PC-9 (cell line): ENCODE measurements at regions not wholly inside any gene's neighbourhood (a gene's known extent, or its start where the extent isn't known, plus 50 kb on each side); places are given as distances from the start of the nearest gene placed in this dataset.

Experiments used
- BruUV-seq: library from RNA; stranded (reverse); fragments of 400-500 nt; replicated peaks from 2 replicates; lab custom pipeline; 2021; lab: Mats Ljungman, UMichigan
- CTCF ChIA-PET: fragments of 300-600 bp; sonication (Branson Sonifier 250); formaldehyde crosslinking; loops from one replicate; lab custom pipeline; 2022; ENCODE audit warnings: antibody characterized with exemption; lab: Charles Lee
- POLR2A ChIA-PET: fragments of 300-600 bp; sonication (Branson Sonifier 250); formaldehyde crosslinking; loops from one replicate; lab custom pipeline; 2022; ENCODE audit warnings: antibody characterized with exemption; ENCODE audit not compliant: unreplicated experiment; lab: Charles Lee
- DNase-seq, 2 experiments: peaks; one replicate each; pipeline versions ENCODE4 v3.0.0 to v3.0.0-alpha.2; 2015 to 2022; ENCODE audit warnings: mixed read lengths in 1 of 2
- H2AFZ ChIP-seq: fragments of 200-600 bp; sonication (generic); 2 replicates; pipeline ENCODE4 v1.8.1; 2017; ENCODE audit warnings: antibody characterized with exemption
- H3F3A ChIP-seq: fragments of 200-600 bp; sonication (generic); 2 replicates; pipeline ENCODE4 v1.8.1; 2017; ENCODE audit warnings: antibody characterized with exemption, mild to moderate bottlenecking, low read depth; ENCODE audit not compliant: insufficient read depth
- H3K27ac ChIP-seq: fragments of 200-600 bp; sonication (generic); 2 replicates; pipeline ENCODE4 v1.6.1; 2016; ENCODE audit warnings: mixed run types
- H3K27me3 ChIP-seq: fragments of 200-600 bp; sonication (generic); 2 replicates; pipeline ENCODE4 v1.6.1; 2016; ENCODE audit warnings: low read depth, mixed run types; ENCODE audit not compliant: insufficient read depth
- H3K36me3 ChIP-seq: fragments of 200-600 bp; sonication (generic); 2 replicates; pipeline ENCODE4 v1.6.1; 2016; ENCODE audit warnings: low read depth, mixed run types
- H3K4me1 ChIP-seq: fragments of 200-600 bp; sonication (generic); replicated peaks from 2 replicates; pipeline ENCODE4 v1.6.1; 2016; ENCODE audit warnings: mixed run types; ENCODE audit not compliant: insufficient read depth
- H3K4me2 ChIP-seq: fragments of 200-600 bp; sonication (generic); 2 replicates; pipeline ENCODE4 v1.6.1; 2017; ENCODE audit warnings: mixed run types
- H3K4me3 ChIP-seq: fragments of 200-600 bp; sonication (generic); 2 replicates; pipeline ENCODE4 v1.6.1; 2016; ENCODE audit warnings: mixed run types
- H3K79me2 ChIP-seq: fragments of 200-600 bp; sonication (generic); 2 replicates; pipeline ENCODE4 v1.6.1; 2017; ENCODE audit warnings: low read depth, mixed run types
- H3K9me2 ChIP-seq: fragments of 200-600 bp; sonication (generic); 2 replicates; pipeline ENCODE4 v1.8.1; 2017; ENCODE audit warnings: mild to moderate bottlenecking; ENCODE audit not compliant: insufficient read depth
- H3K9me3 ChIP-seq: fragments of 200-600 bp; sonication (generic); 2 replicates; pipeline ENCODE4 v1.8.1; 2016; ENCODE audit warnings: low read depth; ENCODE audit not compliant: insufficient read depth
- H4K20me1 ChIP-seq: fragments of 200-600 bp; sonication (generic); 2 replicates; pipeline ENCODE4 v1.8.1; 2017; ENCODE audit not compliant: insufficient read depth
- EZH2 ChIP-seq: fragments of 200-600 bp; sonication (generic); IDR thresholded peaks from 2 replicates; pipeline ENCODE4 v1.8.0; 2017; ENCODE audit warnings: antibody characterized with exemption, low read depth
- intact Hi-C: fragments of 100-400 bp; cut with micrococcal nuclease; formaldehyde crosslinking; loops from one replicate; pipeline ENCODE4 v1.10.0; 2022; ENCODE audit not compliant: unreplicated experiment
- TF ChIP-seq, protein P1 (sequence below): fragments of 200-600 bp; sonication (generic); conservative IDR thresholded peaks from 2 replicates; pipeline ENCODE4 v1.6.1; 2017; ENCODE audit warnings: mixed run types, antibody characterized with exemption, mild to moderate bottlenecking, moderate library complexity

DNA sequence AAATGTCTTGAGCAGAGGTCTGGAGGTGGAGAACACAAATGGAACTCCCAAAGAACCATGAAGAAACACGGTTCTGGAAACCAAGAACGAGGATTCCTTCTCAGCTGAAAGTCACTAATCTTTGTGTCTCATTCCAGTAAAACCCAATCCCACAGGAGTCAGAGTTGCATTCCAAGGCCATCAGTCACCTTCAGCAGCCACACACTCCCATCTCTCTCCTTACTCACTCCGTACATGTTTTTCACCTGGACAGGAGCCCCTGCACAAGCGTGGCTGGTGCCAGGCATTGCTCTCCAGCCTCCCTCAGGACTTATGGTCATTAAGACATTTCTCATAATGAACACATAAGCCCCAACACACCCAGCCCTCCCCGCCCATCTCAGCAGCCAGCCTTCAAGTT is 175.4 kb upstream of the SIX2 start:
- Histone ChIP-seq H3K9me3 (no peaks in the 10 kb centered on the region), H3K4me3 (no peak overlapping the region), H3K27me3 (no peaks in the 10 kb centered on the region), H3K27ac (peak overlapping the region; percentile 74), H3K4me2 (peak overlapping the region; percentile 66), H3K79me2 (no peaks in the 10 kb centered on the region), H3K36me3 (no peaks in the 10 kb centered on the region), H3K4me1 (peaks cover 28% of the 10 kb centered on the region), H4K20me1 (no peaks in the 10 kb centered on the region), H3K9me2 (no peaks in the 10 kb centered on the region), H3F3A (peaks cover 17% of the 10 kb centered on the region), H2AFZ (0 out of 2 replicates have a peak overlapping the region, but pooled peaks have one; percentile 44)
- TF ChIP-seq, protein P1, sequence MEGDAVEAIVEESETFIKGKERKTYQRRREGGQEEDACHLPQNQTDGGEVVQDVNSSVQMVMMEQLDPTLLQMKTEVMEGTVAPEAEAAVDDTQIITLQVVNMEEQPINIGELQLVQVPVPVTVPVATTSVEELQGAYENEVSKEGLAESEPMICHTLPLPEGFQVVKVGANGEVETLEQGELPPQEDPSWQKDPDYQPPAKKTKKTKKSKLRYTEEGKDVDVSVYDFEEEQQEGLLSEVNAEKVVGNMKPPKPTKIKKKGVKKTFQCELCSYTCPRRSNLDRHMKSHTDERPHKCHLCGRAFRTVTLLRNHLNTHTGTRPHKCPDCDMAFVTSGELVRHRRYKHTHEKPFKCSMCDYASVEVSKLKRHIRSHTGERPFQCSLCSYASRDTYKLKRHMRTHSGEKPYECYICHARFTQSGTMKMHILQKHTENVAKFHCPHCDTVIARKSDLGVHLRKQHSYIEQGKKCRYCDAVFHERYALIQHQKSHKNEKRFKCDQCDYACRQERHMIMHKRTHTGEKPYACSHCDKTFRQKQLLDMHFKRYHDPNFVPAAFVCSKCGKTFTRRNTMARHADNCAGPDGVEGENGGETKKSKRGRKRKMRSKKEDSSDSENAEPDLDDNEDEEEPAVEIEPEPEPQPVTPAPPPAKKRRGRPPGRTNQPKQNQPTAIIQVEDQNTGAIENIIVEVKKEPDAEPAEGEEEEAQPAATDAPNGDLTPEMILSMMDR, result no peak
- TF ChIP-seq EZH2, result no peak
- ChIA-PET POLR2A (no interaction called here), CTCF (interaction anchor here (0.7 kb wide), 3 partner anchors 19 to 823 kb away, joined by 3 to 5 read pairs (median 5); partner anchors contain the start of gene PREPL)
- BruUV-seq, result no TSS peak
- intact Hi-C loops, result loop anchor here (1.0 kb wide), 1 partner anchor 35 kb away; no protein-coding TSS in a partner anchor
- DNase-seq, result peak; percentile 76 to 92

DNA sequence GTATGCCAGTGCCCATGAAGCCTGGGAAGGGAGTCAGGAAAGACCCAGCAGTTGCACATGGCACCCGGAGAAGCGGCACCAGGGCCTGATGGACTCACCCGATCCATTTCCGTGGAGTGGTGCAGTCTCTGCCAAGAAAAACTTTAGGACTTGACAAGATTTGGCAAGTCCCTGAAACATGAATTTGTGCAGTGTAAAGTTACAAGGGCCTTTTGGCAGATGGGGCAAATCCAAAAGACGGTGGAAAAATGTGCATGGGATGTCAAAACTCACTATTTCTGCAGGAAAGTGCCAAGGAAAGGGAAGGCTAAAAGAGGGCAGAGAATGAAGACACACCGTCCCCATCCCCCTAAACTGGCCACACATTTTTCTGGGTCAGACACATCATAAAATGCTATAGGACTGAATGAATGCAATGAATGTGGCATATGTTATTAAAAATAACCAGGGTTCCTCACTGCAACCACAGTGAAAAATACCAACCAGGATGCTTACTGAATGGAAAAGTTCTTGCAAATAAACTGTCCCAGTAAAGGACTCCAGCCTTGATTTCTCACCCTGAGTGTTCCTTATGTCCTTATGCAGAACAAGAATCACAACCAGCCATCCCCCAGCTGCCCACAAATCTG is 173.5 kb upstream of the SIX2 start:
- BruUV-seq, result no TSS peak
- Histone ChIP-seq H3K79me2 (no peaks in the 10 kb centered on the region), H3K4me1 (peaks cover 44% of the 10 kb centered on the region), H2AFZ (no peak overlapping the region), H3K36me3 (no peaks in the 10 kb centered on the region), H3F3A (peaks cover 28% of the 10 kb centered on the region), H3K4me3 (no peak overlapping the region), H3K27me3 (no peaks in the 10 kb centered on the region), H3K4me2 (no peak overlapping the region), H3K9me3 (no peaks in the 10 kb centered on the region), H3K9me2 (no peaks in the 10 kb centered on the region), H4K20me1 (no peaks in the 10 kb centered on the region), H3K27ac (no peak overlapping the region)
- CTCF ChIA-PET, result no interaction called here
- intact Hi-C loops, result no loop called here
- POLR2A ChIA-PET, result no interaction called here
- no peak for DNase-seq
- TF ChIP-seq, protein P1, result no peak
- TF ChIP-seq EZH2, result no peak

DNA sequence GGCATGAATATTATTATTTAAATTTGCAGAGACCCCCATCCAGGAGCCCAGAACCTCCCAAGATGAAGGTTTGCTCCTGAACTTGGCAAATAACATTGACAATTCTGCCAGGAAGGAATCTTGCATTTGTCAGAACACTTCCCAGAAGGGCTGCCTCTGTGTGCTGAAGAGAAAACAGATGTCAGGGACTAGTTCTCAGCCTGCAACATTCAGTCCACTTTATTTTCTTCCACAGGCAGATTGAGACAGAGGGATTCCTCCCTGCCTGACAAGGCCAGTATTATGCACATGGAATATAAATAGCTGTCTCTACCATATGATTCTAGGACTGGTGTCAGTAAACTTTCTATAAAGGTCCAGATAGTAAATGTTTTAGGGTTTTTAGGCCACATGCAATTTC is 171.5 kb upstream of the SIX2 start:
- no peaks in the 10 kb centered on the region for H3K9me3 ChIP-seq
- DNase-seq, result no peak
- H3K27me3 ChIP-seq, result no peaks in the 10 kb centered on the region
- TF ChIP-seq, protein P1, result no peak
- no peaks in the 10 kb centered on the region for H3K79me2 ChIP-seq
- peaks cover 4% of the 10 kb centered on the region; the same call in 1 of the 2 replicates for H3K36me3 ChIP-seq
- H3F3A ChIP-seq, result peaks cover 48% of the 10 kb centered on the region
- H4K20me1 ChIP-seq, result no peaks in the 10 kb centered on the region
- no peaks in the 10 kb centered on the region for H3K9me2 ChIP-seq
- BruUV-seq, result no TSS peak
- H3K4me2 ChIP-seq, result no peak overlapping the region
- ChIA-PET CTCF (interaction anchor here (0.7 kb wide), 1 partner anchor 12 kb away, joined by 15 read pairs; no protein-coding TSS in a partner anchor), POLR2A (no interaction called here)
- no peak overlapping the region for H2AFZ ChIP-seq
- intact Hi-C loops, result no loop called here
- no peak overlapping the region for H3K27ac ChIP-seq
- no peak overlapping the region for H3K4me3 ChIP-seq
- peaks cover 64% of the 10 kb centered on the region for H3K4me1 ChIP-seq
